Ishikawa (cell line): ENCODE measurements at regions not wholly inside any gene's neighbourhood (a gene's known extent, or its start where the extent isn't known, plus 50 kb on each side); places are given as distances from the start of the nearest gene placed in this dataset.

Source experiments
- CEBPB ChIP-seq: IDR thresholded peaks from 2 replicates; pipeline ENCODE4 v1.6.1; 2012
- CREB1 ChIP-seq: IDR thresholded peaks from 2 replicates; pipeline ENCODE4 v1.6.1; 2012; ENCODE audit warnings: low read depth
- EP300 ChIP-seq: IDR thresholded peaks from 2 replicates; pipeline ENCODE4 v1.6.1; 2012; ENCODE audit warnings: borderline replicate concordance
- RAD21 ChIP-seq: IDR thresholded peaks from 2 replicates; pipeline ENCODE4 v1.6.1; 2012; ENCODE audit warnings: low read depth
- TAF1 ChIP-seq: IDR thresholded peaks from 2 replicates; pipeline ENCODE4 v1.6.1; 2012; ENCODE audit warnings: low read depth, mild to moderate bottlenecking
- TEAD4 ChIP-seq: IDR thresholded peaks from 2 replicates; pipeline ENCODE4 v1.6.1; 2012
- YY1 ChIP-seq: IDR thresholded peaks from 2 replicates; pipeline ENCODE4 v1.6.1; 2012; ENCODE audit warnings: low read depth
- TF ChIP-seq, protein P1 (sequence below): IDR thresholded peaks from 2 replicates; pipeline ENCODE4 v1.6.1; 2012
- TF ChIP-seq, protein P2 (sequence below): IDR thresholded peaks from 2 replicates; pipeline ENCODE4 v1.6.1; 2012; ENCODE audit warnings: low read depth, mild to moderate bottlenecking
- TF ChIP-seq, protein P3 (sequence below): IDR thresholded peaks from 2 replicates; pipeline ENCODE4 v1.6.1; 2012

DNA sequence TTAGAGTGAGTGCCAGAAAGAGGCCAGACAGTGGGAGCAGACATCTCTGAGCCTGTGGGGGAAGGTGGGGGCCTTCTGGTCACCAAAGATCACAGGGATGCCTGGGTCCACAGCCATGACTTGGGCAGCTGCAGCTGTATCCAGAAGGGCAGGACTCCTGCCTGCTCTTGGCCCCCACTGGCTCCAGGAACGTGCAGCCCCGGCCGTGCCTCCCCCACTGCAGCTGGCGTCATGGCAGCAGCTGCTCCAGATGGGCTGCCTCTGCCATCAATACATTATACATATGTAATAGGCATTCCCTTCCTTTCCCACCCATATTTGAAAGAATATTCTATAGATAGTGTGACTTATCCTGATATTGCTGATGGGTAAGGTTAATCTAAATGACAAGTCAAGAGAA is 195.5 kb upstream of the SNX19 start:
- TF ChIP-seq TAF1 (no peak), EP300 (no peak), TEAD4 (no peak), RAD21 (no peak), CREB1 (no peak), YY1 (no peak), CEBPB (no peak)
- TF ChIP-seq, protein P1, sequence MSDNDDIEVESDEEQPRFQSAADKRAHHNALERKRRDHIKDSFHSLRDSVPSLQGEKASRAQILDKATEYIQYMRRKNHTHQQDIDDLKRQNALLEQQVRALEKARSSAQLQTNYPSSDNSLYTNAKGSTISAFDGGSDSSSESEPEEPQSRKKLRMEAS: no peak
- TF ChIP-seq, protein P2, sequence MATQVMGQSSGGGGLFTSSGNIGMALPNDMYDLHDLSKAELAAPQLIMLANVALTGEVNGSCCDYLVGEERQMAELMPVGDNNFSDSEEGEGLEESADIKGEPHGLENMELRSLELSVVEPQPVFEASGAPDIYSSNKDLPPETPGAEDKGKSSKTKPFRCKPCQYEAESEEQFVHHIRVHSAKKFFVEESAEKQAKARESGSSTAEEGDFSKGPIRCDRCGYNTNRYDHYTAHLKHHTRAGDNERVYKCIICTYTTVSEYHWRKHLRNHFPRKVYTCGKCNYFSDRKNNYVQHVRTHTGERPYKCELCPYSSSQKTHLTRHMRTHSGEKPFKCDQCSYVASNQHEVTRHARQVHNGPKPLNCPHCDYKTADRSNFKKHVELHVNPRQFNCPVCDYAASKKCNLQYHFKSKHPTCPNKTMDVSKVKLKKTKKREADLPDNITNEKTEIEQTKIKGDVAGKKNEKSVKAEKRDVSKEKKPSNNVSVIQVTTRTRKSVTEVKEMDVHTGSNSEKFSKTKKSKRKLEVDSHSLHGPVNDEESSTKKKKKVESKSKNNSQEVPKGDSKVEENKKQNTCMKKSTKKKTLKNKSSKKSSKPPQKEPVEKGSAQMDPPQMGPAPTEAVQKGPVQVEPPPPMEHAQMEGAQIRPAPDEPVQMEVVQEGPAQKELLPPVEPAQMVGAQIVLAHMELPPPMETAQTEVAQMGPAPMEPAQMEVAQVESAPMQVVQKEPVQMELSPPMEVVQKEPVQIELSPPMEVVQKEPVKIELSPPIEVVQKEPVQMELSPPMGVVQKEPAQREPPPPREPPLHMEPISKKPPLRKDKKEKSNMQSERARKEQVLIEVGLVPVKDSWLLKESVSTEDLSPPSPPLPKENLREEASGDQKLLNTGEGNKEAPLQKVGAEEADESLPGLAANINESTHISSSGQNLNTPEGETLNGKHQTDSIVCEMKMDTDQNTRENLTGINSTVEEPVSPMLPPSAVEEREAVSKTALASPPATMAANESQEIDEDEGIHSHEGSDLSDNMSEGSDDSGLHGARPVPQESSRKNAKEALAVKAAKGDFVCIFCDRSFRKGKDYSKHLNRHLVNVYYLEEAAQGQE: no peak
- TF ChIP-seq, protein P3, sequence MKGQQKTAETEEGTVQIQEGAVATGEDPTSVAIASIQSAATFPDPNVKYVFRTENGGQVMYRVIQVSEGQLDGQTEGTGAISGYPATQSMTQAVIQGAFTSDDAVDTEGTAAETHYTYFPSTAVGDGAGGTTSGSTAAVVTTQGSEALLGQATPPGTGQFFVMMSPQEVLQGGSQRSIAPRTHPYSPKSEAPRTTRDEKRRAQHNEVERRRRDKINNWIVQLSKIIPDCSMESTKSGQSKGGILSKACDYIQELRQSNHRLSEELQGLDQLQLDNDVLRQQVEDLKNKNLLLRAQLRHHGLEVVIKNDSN: no peak
